Stimulated activated CD8-positive, alpha-beta memory T cell treated with anti-CD3 and anti-CD28 coated beads, Interleukin-2, amount 100 ng/mL, for 1 hour (primary cell): ENCODE measurements at regions not wholly inside any gene's neighbourhood (a gene's known extent, or its start where the extent isn't known, plus 50 kb on each side); places are given as distances from the start of the nearest gene placed in this dataset.
"Not testable (repeated sequence)": the region's sequence is repeated elsewhere in the genome, so short reads cannot be mapped to it uniquely, and the experiment has no call there.

Experiments used
- DNase-seq, 2 donors: peaks; one replicate each; pipeline ENCODE4 v3.0.0-alpha.2; 2020; ENCODE audit warnings: low read depth in 2 of 2

DNA sequence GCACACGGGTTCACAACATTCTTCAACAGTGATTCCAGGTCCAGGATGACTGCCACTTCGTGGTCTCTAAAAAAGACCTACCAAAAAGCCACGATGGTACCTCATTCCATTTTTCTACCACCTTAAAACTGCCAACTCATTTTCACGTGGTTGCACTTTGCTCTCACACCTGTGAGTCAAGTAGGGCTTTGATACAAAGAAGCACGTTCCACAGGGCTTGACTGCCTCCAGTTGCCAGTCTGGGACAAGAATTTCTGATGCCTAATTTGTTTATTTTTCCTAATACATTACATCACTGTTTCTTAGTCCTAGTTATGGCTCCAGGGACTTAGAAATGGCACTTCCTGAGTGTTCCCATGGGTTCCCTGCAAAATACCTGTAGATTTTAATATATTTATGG is 911.6 kb upstream of the EEF2KMT start:
- DNase-seq = no peak

DNA sequence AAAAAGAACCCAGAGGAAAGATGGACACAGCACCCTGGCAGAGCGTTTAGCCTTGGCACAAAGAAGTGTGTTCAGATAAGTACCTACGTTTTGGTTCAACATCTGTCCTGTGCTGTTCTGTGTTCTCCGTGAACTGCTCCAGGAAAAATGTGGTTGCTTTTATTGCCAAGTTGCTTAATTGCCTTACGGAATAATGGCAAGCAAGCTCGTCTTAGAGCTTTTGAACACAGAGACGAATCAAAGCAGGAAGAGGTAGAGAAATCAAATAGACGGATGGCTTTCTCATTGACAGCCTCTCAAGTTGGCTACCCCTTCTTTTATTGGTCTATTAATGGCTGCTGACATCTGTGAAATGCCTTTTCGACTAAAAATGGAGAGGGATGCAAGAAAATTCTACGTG is 911.1 kb upstream of the EEF2KMT start:
- no peak for DNase-seq

DNA sequence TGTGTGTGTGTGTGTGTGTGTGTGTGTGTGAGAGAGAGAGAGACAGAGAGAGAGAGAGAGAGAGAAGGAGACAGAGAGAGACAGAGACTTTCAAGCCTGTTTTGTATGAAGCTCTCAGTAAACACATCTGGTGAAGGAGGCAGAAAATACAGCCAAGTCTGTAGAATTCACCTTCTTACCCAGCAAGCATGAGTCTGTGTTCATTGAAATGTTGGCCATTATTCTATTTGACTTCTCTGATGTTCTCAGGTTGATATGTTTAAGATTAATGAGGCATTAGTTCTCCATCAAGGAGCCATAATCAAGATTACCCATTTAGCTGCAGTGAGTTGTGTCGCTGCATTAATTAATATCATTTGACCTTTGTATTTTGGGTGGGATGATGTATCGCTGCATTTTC is 895.8 kb upstream of the EEF2KMT start:
- DNase-seq = no peak

DNA sequence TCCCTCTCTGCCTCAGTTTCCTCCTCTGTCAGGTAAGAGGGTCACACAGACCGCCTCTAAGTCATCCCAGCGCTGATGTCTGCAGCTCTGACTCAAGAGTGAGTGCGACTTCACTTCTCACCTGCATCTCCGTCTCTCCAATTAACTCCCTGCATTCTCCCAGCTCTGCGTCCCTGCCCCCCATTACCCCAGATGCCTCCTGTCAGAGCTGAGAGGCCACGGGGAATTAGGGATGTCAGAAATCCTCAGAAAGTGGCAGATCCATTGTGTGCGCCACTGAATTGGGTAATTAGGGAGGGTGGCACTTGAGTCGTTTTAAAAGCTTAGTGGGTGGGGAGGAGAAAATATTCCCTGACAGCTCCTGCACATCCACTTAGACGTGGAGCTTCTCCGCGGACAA is 885.4 kb upstream of the EEF2KMT start:
- DNase-seq = no peak

DNA sequence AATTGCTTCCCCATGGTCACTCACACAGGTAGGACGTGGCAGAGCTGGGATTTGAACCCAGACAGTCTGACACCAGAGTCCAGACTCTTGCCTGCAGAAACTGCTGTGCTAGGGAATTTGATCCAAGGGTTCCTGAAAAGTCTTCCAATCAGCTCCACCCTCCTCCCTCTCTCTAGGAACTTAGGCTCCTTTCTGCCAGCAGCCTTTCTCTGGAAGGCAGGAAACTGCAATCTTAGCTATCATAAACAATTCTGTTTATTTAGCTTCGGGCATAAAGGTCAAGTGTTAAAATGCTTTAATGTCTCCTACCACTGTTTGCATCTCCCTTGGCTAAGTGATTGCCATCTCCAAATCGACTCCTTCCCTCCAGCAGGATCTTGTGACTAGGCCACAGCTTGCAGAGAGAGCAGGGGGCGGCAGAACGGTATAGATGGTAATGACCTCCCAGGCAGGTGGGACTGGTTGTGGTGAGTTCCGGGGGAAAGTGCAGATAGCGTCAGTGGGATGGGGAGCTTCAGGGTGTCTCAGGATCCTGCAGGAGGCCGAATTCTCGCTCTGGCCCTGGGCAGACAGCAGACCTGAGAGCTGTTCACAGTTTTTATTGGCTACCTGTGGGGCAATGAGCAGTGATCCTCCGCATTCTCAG is 882.4 kb upstream of the EEF2KMT start:
- DNase-seq = no peak

DNA sequence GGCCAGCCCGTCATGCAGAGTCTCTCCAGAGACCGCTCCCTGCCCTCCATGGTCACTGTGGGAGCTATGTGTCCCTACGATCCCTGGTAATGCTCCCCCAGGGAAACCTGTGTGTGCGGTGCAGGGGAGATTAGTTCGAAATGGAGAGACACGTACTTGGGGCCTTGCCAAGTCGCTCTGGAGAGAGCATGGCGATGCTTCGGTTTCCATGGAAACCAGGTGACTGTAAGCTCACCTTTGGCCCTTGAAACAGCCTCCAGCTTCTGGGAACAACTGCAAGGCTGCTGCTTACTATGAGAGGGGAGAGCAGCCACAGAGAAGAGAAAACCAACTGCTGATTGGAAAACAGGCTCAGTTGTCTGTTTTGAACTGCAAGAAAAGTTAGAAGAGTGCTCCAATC is 879.7 kb upstream of the EEF2KMT start:
- no peak for DNase-seq

DNA sequence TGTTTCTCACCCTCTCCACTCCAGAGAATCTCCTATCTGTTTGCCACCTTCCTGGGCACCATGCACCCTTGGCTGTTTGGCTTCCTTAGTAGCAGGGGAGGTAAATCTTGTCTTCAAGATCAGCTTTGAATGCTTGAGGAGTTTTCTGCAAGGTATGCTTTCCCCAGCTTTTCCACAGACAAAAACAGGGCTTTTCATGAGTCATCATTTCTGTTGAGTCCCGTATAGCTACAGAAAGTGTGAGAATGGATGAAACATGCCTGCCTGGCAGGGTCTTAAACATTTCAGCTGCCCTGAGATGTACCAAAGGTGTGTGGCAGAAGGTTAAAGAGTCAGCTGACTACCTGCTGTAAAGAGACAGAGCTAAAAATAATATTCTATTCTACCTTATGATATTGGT is 875.2 kb upstream of the EEF2KMT start:
- no peak for DNase-seq

DNA sequence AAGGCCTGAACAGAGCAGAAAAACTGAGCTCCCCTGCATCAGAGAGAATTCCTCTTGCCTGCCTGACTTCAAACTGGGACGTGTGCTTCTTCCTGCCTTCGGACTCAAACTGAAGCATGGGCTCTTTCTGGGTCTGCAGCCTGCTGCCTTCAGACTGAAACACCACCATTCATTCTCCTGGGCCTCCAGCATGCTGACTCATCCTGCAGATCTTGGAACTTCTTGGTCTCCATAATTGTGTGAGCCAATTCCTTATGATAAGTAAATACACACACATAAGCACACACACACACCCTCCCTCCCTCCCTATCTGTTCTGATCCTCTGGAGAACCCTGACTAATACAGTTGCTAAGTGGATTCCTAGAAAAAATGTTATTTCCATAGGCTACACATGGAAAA is 874.3 kb upstream of the EEF2KMT start:
- DNase-seq = no peak

DNA sequence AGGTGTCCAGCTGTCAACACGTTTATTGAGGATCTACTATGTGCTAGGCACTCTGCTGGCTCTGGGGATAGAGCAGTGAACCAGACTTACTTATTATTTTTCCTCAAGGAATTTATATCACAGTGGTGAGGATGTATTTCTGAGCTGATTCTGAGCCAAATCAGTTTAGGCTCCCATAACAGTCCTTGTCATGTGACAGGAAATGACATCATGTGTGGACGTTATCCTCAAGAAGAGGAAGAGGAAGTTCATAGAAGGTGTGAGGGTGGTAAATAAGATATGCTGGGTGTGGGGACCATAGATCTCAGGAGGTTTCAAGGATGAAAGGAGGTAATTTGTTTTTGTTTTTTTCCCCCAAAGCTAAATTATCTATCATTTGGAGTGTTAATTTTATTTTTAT is 873.5 kb upstream of the EEF2KMT start:
- DNase-seq = no peak

DNA sequence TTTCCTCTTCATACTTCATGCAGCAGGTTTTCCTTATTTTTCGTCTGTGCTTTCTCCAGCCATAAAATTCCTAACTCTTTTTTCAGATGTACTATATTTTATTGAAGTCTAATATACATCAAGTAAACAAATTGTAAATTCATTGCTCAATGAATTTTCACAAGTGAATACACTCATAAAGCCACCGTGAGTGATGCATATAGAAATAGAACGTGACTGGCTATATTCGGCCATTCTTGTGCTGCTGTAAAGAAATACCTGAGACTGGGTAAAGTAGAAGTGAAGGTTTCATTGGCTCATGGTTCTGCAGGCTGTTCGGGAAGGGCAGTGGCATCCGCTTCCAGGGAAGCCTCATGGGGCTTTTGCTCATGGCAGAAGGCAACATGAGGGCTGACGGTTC is 868.4 kb upstream of the EEF2KMT start:
- no peak for DNase-seq

DNA sequence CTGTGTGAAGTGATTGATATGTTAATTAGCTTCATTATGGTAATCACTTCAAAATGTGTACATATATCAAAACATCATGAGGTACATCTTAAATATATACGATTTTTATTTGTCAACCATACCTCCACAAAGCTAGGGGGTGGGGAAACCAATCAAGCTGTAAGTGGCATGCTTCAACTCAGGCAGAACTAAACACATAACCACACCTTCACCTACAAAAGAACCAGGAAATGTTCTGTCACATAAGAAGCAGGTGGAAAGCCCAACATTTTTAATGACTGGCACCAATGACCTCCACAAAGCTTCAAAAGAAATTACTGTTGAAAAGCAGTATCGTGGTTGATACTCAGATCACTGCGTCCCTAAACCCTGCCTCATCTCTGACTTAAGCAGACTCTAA is 867.7 kb upstream of the EEF2KMT start:
- no peak for DNase-seq

DNA sequence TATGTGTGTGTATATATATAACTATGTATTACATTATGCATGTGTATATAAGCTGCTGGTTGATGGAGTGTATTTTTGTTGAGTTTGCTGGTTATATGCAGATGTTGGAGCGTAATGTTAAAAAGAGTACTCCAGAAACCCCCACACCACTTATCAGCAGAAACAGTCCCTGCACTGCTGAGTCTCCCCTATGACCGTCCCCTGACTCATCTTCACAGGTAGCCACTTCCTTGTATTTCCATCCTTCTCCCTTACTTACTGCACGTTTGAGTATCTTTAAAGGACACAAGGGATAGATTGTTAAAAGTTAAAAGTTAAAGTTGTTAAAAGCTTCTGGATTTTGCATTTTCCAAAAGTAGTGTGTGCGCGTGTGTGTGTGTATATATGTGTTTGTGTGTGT is 853.9 kb upstream of the EEF2KMT start:
- no peak for DNase-seq

DNA sequence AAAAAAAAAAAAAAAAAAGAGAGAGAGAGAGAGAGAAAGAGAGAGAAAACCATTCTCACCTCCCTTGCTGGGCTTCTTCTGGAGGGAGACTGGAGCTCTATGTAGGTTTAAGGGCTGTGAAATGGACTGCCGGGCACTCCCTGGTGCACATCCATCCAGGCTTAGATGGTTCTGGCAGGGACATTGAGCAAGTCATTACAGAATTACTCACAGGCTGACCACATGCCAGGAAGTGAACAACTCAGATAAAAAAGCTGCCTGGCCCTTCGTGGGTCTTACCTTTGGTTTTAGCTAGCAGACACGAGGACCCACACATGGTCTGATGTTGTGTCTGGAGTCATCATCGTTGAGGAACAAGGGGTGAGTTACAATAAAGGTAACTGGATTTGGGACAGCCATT is 847.4 kb upstream of the EEF2KMT start:
- DNase-seq = no peak

DNA sequence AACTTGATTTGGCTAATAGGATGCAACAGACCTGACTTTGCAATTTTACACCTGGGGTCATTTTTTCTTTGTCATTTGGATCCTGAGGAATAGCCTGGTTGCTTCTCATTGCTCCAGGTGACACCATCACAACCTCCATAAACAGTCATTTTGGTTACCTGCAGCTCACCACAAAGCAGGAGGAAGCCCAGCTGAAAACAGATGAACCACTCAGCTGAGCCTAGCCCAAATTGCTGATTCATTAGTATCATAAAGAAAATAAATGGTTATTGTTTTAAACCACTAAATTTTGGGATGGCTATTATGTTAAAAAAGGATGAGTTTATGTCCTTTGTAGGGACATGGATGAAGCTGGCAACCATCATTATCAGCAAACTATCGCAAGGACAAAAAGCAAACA is 841.0 kb upstream of the EEF2KMT start:
- DNase-seq = no peak

DNA sequence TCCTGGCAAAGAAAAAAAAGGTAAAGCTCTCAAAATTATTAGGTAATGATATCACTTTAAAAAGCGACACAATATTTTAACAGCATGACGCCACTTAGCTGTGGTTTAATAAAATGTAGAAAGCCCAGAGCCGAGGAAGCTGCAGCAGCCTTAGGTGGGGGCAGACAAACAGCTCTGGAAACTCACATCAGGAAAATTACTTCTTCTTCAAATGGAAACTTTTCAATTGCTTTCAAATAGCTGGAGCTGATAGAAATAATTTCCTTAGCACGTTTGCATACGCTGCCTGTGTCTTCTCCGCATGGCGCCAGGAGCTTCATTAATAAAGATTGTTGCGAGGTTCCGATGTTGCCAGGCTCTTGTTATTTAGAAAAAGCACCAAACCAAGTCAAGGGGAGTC is 835.3 kb upstream of the EEF2KMT start:
- DNase-seq = no peak

DNA sequence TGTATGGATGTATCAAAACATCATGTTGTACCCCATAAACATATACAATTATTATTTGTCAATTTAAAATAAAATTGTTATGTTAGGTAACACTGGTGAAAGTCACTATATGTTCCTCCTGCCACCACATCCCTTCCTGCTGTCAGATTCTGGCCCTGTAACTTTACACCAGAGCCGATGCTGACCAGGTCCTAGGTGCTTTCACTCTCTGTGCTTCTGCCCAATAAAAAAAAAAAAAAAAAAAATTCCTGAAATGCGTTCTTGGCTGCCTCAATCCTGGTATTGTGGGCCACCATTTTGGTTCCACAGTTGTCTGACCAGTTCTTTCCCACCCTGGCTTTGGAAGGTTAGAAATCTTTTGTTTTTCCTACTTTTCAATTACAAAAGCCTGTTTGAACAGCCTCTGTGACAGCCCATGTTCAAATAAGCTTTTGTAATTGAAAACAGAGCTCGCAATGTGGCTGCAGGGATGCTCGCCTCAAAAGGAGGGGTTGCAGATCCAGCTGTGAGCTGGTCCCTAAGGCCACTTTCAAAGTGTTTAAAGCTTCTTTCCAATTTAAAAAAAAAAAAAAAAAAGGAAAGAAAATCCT is 831.0 kb upstream of the EEF2KMT start:
- DNase-seq = no peak

DNA sequence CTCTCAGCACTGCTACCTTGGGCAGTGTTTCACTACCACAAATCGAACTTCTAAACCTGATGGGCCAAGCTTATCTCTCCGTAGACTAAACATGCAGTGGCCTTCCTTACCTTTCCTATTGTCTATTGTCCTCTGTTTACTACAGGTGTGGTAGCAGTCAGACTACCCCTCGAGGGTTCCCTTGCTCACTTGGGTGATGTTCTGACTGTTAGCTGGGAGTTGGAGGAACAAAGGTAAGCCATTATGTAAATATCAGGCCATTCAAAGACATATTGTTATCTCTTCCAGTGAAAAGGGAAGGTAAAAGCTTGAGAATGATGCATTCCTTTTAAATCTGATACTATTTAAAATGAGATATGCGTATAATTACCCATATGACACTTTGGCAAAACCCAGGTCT is 828.3 kb upstream of the EEF2KMT start:
- DNase-seq = no peak

DNA sequence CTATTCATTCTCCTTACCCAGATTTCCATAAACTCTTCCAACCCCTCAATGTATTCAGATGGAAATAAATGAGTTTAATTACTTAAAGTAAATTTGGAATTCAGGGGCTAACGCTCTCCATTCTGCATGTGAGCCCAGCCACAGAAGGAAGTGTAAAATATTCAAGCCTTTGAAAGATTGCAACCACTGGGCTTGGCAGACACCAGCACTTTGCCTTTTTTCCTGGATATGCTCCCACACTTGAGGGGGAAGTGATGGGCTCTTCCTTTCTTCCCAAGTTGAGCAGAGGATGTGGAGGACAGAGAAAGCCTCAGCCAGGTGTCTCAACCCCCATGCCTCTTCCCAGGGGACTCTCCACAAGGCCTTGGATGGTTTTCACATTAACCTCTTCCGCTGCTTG is 825.1 kb upstream of the EEF2KMT start:
- DNase-seq = no peak

DNA sequence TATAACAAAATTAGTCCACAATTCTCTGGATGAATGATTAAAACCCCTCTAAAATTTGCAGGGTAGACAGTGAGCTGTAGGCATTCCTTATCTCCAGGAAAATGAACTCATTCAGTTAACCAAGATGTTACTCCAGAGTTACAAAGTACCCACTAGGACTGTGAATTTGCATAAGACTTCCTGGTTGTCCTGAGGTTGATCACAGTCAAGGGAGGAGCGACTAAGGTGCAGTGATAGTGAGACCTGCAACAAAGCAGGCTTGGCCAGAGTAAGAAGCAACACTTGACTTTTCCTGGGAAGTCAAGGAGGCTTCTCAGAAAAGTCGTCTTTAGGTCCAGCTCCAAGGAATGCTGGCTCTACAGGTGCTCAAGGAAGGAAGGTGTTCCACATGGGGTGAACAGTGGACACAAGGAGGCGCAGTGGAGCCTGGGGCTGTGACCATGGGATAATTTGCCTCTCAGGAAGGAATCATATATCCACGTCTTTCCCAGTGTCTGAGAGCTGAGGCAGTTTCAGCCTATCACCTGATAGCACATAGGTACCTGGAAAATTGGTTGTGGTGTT is 821.1 kb upstream of the EEF2KMT start:
- DNase-seq = no peak

DNA sequence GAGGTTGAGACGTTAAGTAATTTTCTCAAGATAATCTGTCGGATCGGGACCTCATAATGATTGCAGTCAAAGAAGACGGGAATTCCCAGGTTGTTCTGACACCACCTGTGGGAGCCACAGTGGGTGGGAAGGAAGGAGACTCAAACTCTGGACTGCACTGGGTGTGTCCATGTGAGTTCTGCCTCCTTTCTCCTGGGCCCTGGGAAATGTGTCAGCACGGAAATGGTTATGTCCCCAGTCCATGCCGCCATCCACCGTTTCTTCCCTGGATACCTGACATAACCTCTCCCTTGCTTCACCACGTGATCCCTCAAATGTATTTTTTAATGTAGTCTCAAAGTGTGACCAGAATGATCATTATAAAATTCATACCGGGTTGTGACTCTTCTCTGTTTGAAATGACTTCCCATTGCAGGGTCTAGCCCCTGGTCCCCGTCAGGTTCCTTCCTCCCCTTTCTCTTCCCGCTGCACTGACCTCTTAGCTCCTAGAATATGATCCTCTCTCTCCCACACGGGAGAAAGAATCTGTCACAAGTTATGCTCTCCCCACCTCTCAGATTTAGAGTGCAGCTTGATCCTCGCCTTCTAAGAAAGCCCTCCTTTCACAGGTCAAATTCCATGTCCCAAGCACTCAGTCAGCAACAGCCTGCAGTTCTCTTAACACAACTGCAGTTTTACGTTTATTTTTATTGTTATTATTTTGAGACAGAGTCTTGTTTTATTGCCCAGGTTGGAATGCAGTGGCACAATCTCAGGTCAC is 820.0 kb upstream of the EEF2KMT start:
- no peak for DNase-seq

DNA sequence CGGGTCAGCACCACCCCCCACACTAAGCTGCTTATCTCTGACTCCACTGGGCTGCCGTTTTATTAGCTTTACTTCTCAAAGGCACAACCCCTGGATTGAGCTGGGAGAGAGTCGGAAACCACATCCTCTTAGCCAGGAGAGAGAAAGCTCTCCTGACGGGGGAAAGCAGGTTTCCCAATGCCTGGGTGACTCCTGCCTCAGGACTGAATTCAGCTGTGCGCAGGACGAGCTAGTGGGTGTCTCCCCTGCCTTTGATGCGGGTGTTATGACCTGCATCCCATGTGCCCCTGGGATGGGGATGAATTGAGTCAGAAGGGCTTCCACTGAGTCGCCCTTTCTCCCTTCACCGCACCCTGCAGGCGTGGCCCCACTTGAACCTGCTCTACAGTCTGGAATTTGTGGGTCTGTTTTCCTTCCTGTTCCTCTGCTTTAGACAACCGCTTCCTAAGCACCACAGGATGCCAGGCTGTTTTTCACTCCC is 819.2 kb upstream of the EEF2KMT start:
- DNase-seq = no peak

DNA sequence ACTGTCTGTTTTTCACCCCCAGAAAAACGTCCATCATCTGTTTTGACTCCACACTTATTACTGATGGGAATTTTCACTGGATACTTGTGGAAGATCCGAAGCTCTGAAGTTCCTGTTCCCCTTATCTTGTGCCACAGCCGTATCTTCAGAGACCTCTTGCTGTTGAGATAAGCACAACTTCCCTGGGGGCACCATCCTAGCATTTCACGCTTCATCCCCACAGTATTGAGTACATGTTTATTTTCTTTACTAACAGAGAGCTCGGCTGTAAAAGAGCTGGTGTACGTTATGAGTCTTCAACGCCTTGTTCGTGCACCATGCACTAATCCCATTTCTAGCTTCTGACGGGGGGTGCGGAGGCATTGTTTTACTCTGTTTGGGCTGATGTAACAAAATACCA is 813.6 kb upstream of the EEF2KMT start:
- DNase-seq = no peak

DNA sequence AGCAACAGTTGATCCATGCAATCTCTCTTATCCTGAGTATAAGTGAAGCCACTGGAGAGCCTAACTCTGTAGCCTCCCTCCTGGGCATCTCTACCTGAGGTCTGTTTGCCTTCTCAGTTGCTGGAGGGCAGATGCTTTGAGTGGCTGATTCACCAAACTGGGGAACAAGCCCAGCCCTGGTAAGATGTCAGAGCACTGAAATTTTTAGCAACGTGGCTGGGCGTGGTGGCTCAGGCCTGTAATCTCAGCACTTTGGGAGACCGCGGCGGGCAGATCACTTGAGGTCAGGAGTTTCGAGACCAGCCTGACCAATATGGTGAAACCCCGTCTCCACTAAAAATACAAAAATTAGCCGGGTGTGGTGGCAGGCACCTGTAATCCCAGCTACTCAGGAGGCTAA is 812.0 kb upstream of the EEF2KMT start:
- not testable (repeated sequence) for DNase-seq
